Stimulated activated CD4-positive, alpha-beta T cell treated with anti-CD3 and anti-CD28 coated beads, Interleukin-2, amount 100 ng/mL, for 4 hours (primary cell): ENCODE measurements at regions not wholly inside any gene's neighbourhood (a gene's known extent, or its start where the extent isn't known, plus 50 kb on each side); places are given as distances from the start of the nearest gene placed in this dataset.

Experiments
- DNase-seq: peaks from one replicate; pipeline ENCODE4 v3.0.0-alpha.2; 2020; ENCODE audit warnings: low read depth

DNA sequence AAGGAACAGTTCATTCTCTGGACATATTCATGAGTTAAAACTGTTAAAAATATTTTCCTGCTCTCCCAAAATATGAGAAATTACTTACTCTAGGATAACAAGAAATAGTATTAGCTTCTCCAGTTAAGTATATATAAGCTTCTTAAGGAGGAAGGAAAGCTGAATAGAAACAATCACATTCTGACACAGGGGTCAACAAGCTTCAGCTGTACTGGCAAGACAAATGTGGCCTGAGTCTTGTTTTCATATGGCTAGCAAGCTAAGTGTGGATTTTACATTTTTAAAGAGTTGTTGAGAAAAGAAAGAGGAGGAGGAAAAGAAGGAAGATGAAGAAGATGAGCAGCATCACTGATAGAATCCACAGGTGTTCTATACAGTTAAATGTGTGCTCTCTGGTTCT lies 313.8 kb downstream of the ZPLD1 start:
- no peak for DNase-seq

- DNase-seq, result no peak
Measured at GRCh38 chr3:102750322-102750721, 315.5 kb downstream of the ZPLD1 start.

DNA sequence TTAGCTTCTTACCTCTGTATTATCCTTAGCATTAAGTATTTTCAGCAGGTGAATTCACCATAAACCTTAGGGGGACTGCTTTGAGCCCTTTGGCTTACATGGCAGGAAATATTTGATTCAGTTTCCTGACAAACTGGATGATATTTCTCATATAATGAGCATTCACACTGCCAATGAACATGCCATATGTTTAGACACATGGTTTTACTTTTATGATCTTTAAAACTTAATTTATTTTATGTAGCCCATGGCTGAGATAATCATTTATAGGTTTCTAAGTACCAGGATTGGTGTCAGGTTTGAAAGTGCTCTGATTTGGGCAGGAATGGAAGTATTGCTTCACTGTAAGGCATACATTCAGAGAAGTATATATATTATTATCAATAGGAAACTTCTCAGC lies 319.1 kb downstream of the ZPLD1 start:
- DNase-seq, result no peak

- DNase-seq, result no peak
Measured at GRCh38 chr3:102756706-102757105, 321.9 kb downstream of the ZPLD1 start.

DNA sequence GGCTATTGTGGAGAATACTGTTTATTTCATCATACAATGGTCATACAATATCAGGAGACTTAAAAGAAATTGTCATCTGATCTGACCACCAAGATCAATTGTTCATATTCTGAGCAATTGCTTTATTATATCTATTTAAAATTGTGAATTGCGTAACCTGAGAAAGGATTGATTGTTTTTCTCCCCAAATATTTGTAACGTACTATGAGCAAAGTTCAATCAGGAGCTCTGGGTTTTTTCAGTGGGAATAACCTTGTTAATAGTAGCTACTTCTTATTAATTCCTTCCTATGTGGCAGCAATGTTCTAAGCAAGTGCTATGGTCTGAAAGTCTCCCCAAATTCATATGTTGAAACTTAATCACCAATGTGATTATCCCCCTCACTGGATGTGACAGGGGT lies 323.1 kb downstream of the ZPLD1 start:
- no peak for DNase-seq

DNA sequence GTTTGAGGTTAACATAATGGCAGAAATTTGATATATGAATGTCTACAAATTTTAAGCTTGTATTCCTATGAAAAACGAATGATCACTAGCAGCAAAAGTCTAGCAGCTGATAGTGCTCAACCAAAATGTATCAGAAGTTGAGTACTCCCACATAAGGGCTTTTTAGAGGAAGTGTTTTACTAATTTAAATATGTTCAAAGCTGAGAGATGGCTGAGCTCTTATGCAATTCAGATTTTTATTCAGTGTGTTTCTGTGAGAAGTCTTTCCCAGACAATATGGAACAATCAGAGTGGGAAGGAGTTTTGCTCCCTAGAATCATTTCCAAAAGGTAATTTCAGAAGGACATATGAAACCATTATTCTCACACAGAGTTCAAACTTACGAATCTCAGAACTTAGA lies 327.0 kb downstream of the ZPLD1 start:
- DNase-seq, result no peak

GRCh38 chr3:102790747-102791325 lies 356.0 kb downstream of the ZPLD1 start:
- DNase-seq, result no peak

DNA sequence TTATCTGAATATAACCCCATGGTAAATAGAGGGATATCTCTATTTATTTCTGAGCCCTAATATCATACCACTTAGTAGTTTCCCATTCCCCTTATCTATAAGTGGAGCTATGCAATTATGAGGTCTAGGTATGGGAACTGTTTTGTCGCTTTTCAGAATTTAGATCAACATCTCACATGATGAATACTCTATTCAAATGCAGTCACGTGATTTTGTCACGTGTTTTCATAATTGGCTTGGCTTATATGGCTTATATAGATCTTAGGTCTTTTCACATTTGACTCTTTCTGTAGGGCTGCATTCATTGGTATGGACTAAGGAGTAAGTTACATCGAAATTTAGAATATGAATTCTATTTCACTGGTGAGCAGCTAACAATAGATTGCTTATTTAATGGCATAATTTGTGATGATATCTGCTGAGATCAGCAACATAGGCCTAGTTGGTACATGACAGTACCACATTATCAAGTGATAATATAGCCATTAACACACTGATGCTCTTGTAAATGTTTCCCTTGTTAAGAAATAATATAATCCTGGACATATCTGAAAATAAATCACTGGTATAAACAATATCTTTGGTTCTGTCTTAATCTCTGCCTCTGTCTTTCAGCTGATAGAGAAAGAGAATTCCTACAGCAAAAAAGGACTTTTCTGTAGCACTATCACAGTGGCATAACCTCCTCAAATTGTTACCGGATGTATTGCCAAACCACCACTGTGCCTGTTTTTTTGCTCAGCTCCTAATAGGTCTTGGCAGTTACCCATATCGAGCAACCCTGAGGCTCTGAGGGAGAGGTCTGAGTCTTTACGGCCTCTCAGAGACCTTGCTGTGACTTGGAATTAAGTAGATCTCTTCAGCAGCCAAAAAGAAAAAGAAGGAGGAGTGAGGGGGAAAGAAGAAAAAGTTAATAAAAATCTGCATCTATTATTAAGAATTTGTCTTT lies 357.1 kb downstream of the ZPLD1 start:
- DNase-seq, result no peak

DNA sequence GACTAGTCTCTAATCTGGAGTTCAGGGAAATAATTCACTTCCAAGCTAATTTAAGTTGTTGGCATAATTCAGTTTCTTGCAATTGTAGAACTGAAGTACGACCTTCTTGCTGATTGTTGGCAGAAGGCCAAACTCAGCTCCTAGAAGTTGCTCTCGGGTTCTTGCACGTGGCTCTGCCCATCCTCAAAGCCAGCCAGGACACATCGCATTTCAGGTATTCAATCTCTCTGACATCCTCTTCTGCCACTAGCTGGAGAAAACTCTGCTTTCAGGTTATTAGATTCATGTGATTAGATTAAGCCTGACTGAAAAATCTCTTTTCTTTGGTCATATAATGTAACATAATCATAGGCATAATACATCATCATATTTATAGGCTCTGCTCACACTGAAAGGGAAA lies 362.0 kb downstream of the ZPLD1 start:
- no peak for DNase-seq

DNA sequence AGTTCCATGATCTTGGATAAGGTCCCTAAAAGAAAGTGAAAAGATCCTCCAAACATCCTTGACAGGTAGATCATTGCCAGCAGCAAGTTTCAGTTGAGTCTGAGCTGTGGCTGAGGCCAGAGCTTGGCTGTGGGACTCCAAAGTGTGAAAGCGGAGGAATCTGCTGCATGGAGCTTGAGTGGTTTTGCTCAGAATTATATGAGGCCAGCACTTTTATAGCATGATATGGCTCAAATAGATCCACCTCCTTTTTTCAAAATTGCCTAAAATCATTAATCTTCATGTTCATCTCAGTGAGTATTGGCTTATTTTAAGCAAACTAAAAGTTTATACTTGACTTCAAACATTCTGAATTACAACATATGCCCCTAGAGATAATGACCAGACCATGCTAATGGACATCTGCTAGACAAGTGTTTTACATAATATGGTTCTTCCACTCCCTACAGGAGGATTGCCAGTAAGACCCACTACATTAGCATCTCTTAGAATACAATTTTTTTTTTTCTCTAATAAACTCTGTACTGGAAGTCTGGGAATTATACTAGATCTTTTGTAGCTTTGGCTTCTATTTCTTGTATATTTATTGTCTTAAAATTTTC lies 368.1 kb downstream of the ZPLD1 start:
- no peak for DNase-seq

GRCh38 chr3:102810937-102811336 lies 376.1 kb downstream of the ZPLD1 start:
- DNase-seq, result no peak

DNA sequence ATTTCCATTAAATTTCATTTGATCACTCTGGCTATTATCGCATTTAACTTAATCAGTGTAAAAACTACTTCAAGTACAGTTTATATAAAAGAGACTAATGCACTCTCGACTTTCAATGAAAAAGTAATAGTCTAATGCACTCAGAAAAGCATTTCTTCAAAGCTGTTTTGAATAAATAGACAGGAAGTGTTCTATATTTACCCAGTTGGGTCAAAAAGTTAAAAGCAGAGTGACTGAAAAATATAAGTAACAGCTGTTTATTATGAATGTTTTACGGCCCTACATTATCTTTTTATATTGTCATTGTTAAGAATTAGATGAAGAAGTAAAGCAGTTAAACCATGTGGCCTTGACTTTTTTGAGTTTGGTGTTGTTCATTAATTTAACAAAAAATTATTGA lies 391.8 kb downstream of the ZPLD1 start:
- no peak for DNase-seq

GRCh38 chr3:102827386-102827785 lies 392.6 kb downstream of the ZPLD1 start:
- no peak for DNase-seq

GRCh38 chr3:102830415-102830814 lies 395.6 kb downstream of the ZPLD1 start:
- no peak for DNase-seq

DNA sequence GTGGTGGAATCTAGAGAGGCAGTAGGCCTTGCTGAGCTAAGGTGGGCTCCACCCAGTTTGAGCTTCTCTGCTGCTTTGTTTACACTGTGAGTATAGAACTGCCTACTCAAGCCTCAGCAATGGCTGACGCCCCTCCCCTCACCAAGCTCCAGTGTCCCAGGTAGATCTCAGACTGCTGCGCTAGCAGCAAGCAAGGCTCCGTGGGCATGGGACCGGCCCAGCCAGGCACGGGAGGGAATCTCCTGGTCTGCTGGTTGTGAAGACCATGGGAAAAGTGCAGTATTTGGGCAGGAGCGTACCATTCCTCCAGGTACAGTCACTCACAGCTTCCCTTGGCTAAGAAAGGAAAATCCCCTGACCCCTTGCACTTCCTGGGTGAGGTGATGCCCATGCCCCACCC lies 407.1 kb downstream of the ZPLD1 start:
- DNase-seq, result no peak

DNA sequence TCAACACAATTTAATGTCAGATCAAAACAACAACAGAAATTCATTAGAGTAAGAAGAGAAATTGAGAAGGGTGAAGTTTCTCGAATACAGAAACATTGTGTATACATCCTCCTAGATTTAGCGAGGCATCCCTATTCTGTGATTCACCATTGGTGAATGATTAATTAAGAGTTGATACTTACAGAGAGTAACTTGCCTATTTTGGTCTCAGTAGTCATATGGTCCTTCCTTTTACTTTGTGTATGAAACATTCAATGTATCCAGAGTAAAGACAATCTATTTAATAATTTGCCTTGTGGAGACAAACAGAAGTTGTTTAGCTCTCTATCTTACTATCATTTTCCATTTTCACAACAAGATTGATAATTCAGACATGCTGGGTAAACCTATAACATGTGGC lies 432.0 kb downstream of the ZPLD1 start:
- no peak for DNase-seq

- DNase-seq, result no peak
Measured at GRCh38 chr3:102883515-102883914, 448.7 kb downstream of the ZPLD1 start.

- no peak for DNase-seq
Measured at GRCh38 chr3:102885289-102885688, 450.5 kb downstream of the ZPLD1 start.

DNA sequence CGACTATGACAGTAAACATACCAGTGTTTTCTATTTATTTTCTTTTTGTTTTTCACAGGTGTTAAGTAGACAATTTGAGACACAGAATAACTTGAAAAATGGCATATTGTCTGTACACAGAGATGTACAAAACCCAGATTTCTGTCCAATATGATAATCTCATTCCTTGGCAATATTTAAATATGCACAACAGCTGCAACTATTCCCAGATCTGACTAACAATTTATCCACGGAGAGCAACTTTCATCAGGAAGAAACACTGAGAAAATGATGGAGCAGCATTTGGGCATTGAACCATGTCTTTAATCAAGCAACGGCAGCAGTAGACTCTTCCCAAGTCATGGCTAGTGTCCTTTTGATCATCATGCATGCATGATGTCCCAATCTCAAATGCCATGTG lies 452.6 kb downstream of the ZPLD1 start:
- no peak for DNase-seq

DNA sequence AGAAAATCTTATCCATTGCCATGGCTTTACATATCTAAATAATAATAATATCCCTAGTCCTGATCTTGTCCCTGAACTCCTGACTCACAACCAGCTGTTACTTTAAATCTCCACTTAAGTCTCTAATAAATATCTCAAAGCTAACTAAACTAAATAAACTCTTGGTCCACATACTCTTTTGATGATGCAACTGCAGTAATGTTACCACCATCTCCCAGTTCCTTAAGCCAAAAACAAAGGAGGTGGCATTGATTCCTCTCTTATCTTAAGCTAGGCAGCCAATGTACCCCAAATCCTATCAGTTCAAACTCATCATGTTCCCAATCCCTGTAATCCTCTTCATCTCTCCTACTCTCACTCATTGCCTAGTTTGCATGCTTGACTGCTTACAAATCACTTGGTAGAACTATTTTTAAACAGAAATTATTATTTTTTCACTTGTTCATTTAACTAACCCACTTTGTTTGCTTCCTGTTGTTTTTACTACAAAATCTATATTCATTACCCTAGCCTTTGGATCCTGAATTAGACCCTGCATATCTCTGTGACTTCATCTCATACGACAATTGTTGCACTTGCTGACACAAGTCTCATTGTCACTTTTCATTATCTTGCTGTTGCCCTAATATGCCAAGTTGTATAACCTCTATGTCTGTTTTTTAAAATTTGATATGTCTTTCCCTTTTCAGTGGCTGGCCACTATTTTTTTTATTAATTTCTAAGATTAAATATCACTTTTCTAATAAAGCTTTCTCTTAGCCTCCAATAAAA lies 462.2 kb downstream of the ZPLD1 start:
- DNase-seq, result no peak

GRCh38 chr3:102904629-102905028 lies 469.8 kb downstream of the ZPLD1 start:
- no peak for DNase-seq

- DNase-seq, result no peak
Measured at GRCh38 chr3:102905811-102906210, 471.0 kb downstream of the ZPLD1 start.

GRCh38 chr3:102906818-102907217 lies 472.0 kb downstream of the ZPLD1 start:
- DNase-seq, result no peak
